Small intestine (tissue), 7 donors: ENCODE measurements at regions not wholly inside any gene's neighbourhood (a gene's known extent, or its start where the extent isn't known, plus 50 kb on each side); places are given as distances from the start of the nearest gene placed in this dataset.

Source experiments
- DNase-seq, 2 donors: peaks; one replicate each; pipeline versions ENCODE4 v3.0.0 to v3.0.0-alpha.2; 2013
- FAIRE-seq: peaks from 2 replicates; lab custom pipeline; 2012; peaks lifted over from hg19 to GRCh38; lab: Jason Lieb, UNC
- H3K27ac ChIP-seq, 3 donors: one replicate each; pipeline ENCODE4 v1.5.1; 2013; ENCODE audit warnings: low read length in 2 of 3, mild to moderate bottlenecking in 2 of 3, control low read depth in 1 of 3, inconsistent platforms in 1 of 3, low read depth in 1 of 3, moderate library complexity in 1 of 3
- H3K27me3 ChIP-seq, 3 donors: one replicate each; pipeline ENCODE4 v1.6.1; 2013; ENCODE audit warnings: low read length in 3 of 3, inconsistent platforms in 1 of 3; ENCODE audit not compliant: control insufficient read depth in 3 of 3, insufficient read depth in 3 of 3
- H3K36me3 ChIP-seq, 3 donors: one replicate each; pipeline ENCODE4 v1.6.1; 2013; ENCODE audit warnings: low read length in 3 of 3, inconsistent platforms in 1 of 3, low read depth in 1 of 3, mild to moderate bottlenecking in 1 of 3, moderate library complexity in 1 of 3; ENCODE audit not compliant: control insufficient read depth in 3 of 3, insufficient read depth in 2 of 3
- H3K4me1 ChIP-seq, 3 donors: one replicate each; pipeline ENCODE4 v1.6.1; 2013; ENCODE audit warnings: low read length in 2 of 3, inconsistent platforms in 1 of 3, low read depth in 1 of 3, mild to moderate bottlenecking in 1 of 3, moderate library complexity in 1 of 3; ENCODE audit not compliant: control insufficient read depth in 3 of 3, insufficient read depth in 2 of 3
- H3K4me3 ChIP-seq, 3 donors: one replicate each; pipeline ENCODE4 v1.5.1; 2013; ENCODE audit warnings: low read length in 3 of 3, control low read depth in 1 of 3, inconsistent platforms in 1 of 3, low read depth in 1 of 3, mild to moderate bottlenecking in 1 of 3, moderate library complexity in 1 of 3
- H3K9me3 ChIP-seq, 2 donors: one replicate each; pipeline ENCODE4 v1.6.1; 2013; ENCODE audit warnings: low read depth in 1 of 2, low read length in 1 of 2; ENCODE audit not compliant: control insufficient read depth in 2 of 2, insufficient read depth in 1 of 2
- WGBS, 3 donors: extraction: QIAGEN DNeasy Blood & Tissue Kit; methylation state at CpG; one replicate each; pipeline ENCODE4 v1.1.7; 2013; 5-methylcytosine and 5-hydroxymethylcytosine counted together
- donor health status: healthy with polysubstance abuse.
- donor health status: control.
- donor health status: control.
- donor health status: Bipolar disorder and iron deficiency.
- donor health status: healthy.

- no peak for DNase-seq
- Histone ChIP-seq H3K4me3 (no peak overlapping the region), H3K9me3 (no peaks in the 10 kb centered on the region), H3K27me3 (no peaks in the 10 kb centered on the region), H3K27ac (no peak overlapping the region), H3K36me3 (no peaks in the 10 kb centered on the region), H3K4me1 (no peaks in the 10 kb centered on the region)
- 67 to 86% (median 79%) methylated on average over 3 of the region's 3 CpGs for WGBS, 3 donors
- FAIRE-seq, result no peak
Measured at GRCh38 chr9:82124090-82124489, 135.5 kb downstream of the SPATA31D1 start.

GRCh38 chr9:82126256-82126655, 137.7 kb downstream of the SPATA31D1 start:
- FAIRE-seq, result no peak
- peaks cover 0 to 5% of the 10 kb centered on the region in 2 donors for H3K9me3 ChIP-seq
- 42 to 62% (median 48%) methylated on average over 3 of the region's 3 CpGs for WGBS, 3 donors

GRCh38 chr9:82127465-82127864, 138.9 kb downstream of the SPATA31D1 start:
- H3K36me3 ChIP-seq, result no peaks in the 10 kb centered on the region
- H3K27me3 ChIP-seq, result no peaks in the 10 kb centered on the region
- FAIRE-seq, result no peak
- H3K9me3 ChIP-seq, result peaks cover 0 to 5% of the 10 kb centered on the region in 2 donors
- H3K27ac ChIP-seq, result no peak overlapping the region
- H3K4me1 ChIP-seq, result no peaks in the 10 kb centered on the region
- WGBS, 3 donors, result 65 to 72% (median 72%) methylated on average over 2 of the region's 2 CpGs
- H3K4me3 ChIP-seq, result no peak overlapping the region
- DNase-seq, result no peak

More at GRCh38 chr9:82126256-82126655, 137.7 kb downstream of the SPATA31D1 start:
- DNase-seq, result no peak
- H3K4me1 ChIP-seq, result no peaks in the 10 kb centered on the region
- no peaks in the 10 kb centered on the region for H3K27me3 ChIP-seq
- no peak overlapping the region for H3K27ac ChIP-seq
- H3K36me3 ChIP-seq, result no peaks in the 10 kb centered on the region
- no peak overlapping the region for H3K4me3 ChIP-seq

GRCh38 chr9:82128011-82128696, 139.6 kb downstream of the SPATA31D1 start:
- H3K9me3 ChIP-seq, result peaks cover 0 to 5% of the 10 kb centered on the region in 2 donors
- 54 to 75% (median 60%) methylated on average over 3 of the region's 3 CpGs for WGBS, 3 donors
- H3K4me3 ChIP-seq, result no peak overlapping the region
- no peaks in the 10 kb centered on the region for H3K27me3 ChIP-seq
- H3K36me3 ChIP-seq, result no peaks in the 10 kb centered on the region
- no peak overlapping the region for H3K27ac ChIP-seq
- FAIRE-seq (no peak), DNase-seq (no peak)
- no peaks in the 10 kb centered on the region for H3K4me1 ChIP-seq

- 84 to 96% (median 85%) methylated on average over 3 of the region's 3 CpGs for WGBS, 3 donors
- Histone ChIP-seq H3K36me3 (no peaks in the 10 kb centered on the region), H3K4me1 (no peaks in the 10 kb centered on the region), H3K9me3 (peaks cover 0 to 5% of the 10 kb centered on the region in 2 donors), H3K27ac (no peak overlapping the region), H3K4me3 (no peak overlapping the region), H3K27me3 (no peaks in the 10 kb centered on the region)
- FAIRE-seq (no peak), DNase-seq (no peak)
Measured at GRCh38 chr9:82129708-82130107, 141.1 kb downstream of the SPATA31D1 start.

- no peak overlapping the region for H3K27ac ChIP-seq
- no peaks in the 10 kb centered on the region for H3K27me3 ChIP-seq
- peaks cover 0 to 5% of the 10 kb centered on the region in 2 donors for H3K9me3 ChIP-seq
- 90 to 93% (median 93%) methylated on average over 13 of the region's 13 CpGs for WGBS, 3 donors
- no peaks in the 10 kb centered on the region for H3K4me1 ChIP-seq
- no peak for DNase-seq
- FAIRE-seq, result no peak
- no peak overlapping the region for H3K4me3 ChIP-seq
- no peaks in the 10 kb centered on the region for H3K36me3 ChIP-seq
Measured at GRCh38 chr9:82130331-82131042, 141.9 kb downstream of the SPATA31D1 start.

- Histone ChIP-seq H3K36me3 (no peaks in the 10 kb centered on the region), H3K4me3 (no peak overlapping the region), H3K27ac (no peak overlapping the region), H3K4me1 (no peaks in the 10 kb centered on the region), H3K9me3 (peaks cover 0 to 5% of the 10 kb centered on the region in 2 donors), H3K27me3 (no peaks in the 10 kb centered on the region)
- DNase-seq, result no peak
- WGBS, 3 donors, result 85 to 93% (median 91%) methylated on average over 9 of the region's 9 CpGs
- no peak for FAIRE-seq
Measured at GRCh38 chr9:82131072-82131471, 142.5 kb downstream of the SPATA31D1 start.

- FAIRE-seq (no peak), DNase-seq (no peak)
- no peaks in the 10 kb centered on the region for H3K4me1 ChIP-seq
- H3K36me3 ChIP-seq, result no peaks in the 10 kb centered on the region
- no peak overlapping the region for H3K27ac ChIP-seq
- H3K9me3 ChIP-seq, result peaks cover 0 to 5% of the 10 kb centered on the region in 2 donors
- no peak overlapping the region for H3K4me3 ChIP-seq
- H3K27me3 ChIP-seq, result no peaks in the 10 kb centered on the region
- 95 to 97% (median 97%) methylated on average over 1 of the region's 1 CpG for WGBS, 3 donors
Measured at GRCh38 chr9:82132024-82132423, 143.5 kb downstream of the SPATA31D1 start.
